B cell (primary cell): ENCODE measurements at regions not wholly inside any gene's neighbourhood (a gene's known extent, or its start where the extent isn't known, plus 50 kb on each side); places are given as distances from the start of the nearest gene placed in this dataset.
"Not testable (repeated sequence)": the region's sequence is repeated elsewhere in the genome, so short reads cannot be mapped to it uniquely, and the experiment has no call there.

Source experiments
- EZH2 ChIP-seq: IDR thresholded peaks from 2 replicates; pipeline ENCODE4 v1.6.1; 2012; ENCODE audit warnings: borderline replicate concordance, low read depth, mild to moderate bottlenecking, moderate library complexity, low read length; ENCODE audit not compliant: insufficient read depth, poor library complexity, severe bottlenecking
- TF ChIP-seq, protein P1 (sequence below): fragments of 200-600 bp; IDR thresholded peaks from one replicate; pipeline ENCODE4 v1.8.0; 2022; ENCODE audit warnings: antibody characterized with exemption, mild to moderate bottlenecking

DNA sequence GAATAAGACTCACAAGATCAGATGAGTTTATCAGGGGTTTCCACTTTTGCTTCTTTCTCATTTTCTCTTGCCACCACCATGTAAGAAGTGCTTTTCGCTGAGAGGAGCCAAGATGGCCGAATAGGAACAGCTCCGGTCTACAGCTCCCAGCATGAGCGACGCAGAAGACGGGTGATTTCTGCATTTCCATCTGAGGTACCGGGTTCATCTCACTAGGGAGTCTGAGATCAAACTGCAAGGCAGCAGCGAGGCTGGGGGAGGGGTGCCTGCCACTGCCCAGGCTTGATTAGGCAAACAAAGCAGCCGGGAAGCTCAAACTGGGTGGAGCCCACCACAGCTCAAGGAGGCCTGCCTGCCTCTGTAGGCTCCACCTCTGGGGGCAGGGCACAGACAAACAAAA lies 285.1 kb downstream of the MATN1 start:
- TF ChIP-seq, protein P1, sequence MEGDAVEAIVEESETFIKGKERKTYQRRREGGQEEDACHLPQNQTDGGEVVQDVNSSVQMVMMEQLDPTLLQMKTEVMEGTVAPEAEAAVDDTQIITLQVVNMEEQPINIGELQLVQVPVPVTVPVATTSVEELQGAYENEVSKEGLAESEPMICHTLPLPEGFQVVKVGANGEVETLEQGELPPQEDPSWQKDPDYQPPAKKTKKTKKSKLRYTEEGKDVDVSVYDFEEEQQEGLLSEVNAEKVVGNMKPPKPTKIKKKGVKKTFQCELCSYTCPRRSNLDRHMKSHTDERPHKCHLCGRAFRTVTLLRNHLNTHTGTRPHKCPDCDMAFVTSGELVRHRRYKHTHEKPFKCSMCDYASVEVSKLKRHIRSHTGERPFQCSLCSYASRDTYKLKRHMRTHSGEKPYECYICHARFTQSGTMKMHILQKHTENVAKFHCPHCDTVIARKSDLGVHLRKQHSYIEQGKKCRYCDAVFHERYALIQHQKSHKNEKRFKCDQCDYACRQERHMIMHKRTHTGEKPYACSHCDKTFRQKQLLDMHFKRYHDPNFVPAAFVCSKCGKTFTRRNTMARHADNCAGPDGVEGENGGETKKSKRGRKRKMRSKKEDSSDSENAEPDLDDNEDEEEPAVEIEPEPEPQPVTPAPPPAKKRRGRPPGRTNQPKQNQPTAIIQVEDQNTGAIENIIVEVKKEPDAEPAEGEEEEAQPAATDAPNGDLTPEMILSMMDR = not testable (repeated sequence)
- not testable (repeated sequence) for TF ChIP-seq EZH2
